PC-9 (cell line): ENCODE measurements at regions not wholly inside any gene's neighbourhood (a gene's known extent, or its start where the extent isn't known, plus 50 kb on each side); places are given as distances from the start of the nearest gene placed in this dataset.

Experiments
- BruUV-seq: library from RNA; stranded (reverse); fragments of 400-500 nt; replicated peaks from 2 replicates; lab custom pipeline; 2021; lab: Mats Ljungman, UMichigan
- CTCF ChIA-PET: fragments of 300-600 bp; sonication (Branson Sonifier 250); formaldehyde crosslinking; loops from one replicate; lab custom pipeline; 2022; ENCODE audit warnings: antibody characterized with exemption; lab: Charles Lee
- POLR2A ChIA-PET: fragments of 300-600 bp; sonication (Branson Sonifier 250); formaldehyde crosslinking; loops from one replicate; lab custom pipeline; 2022; ENCODE audit warnings: antibody characterized with exemption; ENCODE audit not compliant: unreplicated experiment; lab: Charles Lee
- DNase-seq, 2 experiments: peaks; one replicate each; pipeline versions ENCODE4 v3.0.0 to v3.0.0-alpha.2; 2015 to 2022; ENCODE audit warnings: mixed read lengths in 1 of 2
- H2AFZ ChIP-seq: fragments of 200-600 bp; sonication (generic); 2 replicates; pipeline ENCODE4 v1.8.1; 2017; ENCODE audit warnings: antibody characterized with exemption
- H3F3A ChIP-seq: fragments of 200-600 bp; sonication (generic); 2 replicates; pipeline ENCODE4 v1.8.1; 2017; ENCODE audit warnings: antibody characterized with exemption, mild to moderate bottlenecking, low read depth; ENCODE audit not compliant: insufficient read depth
- H3K27ac ChIP-seq: fragments of 200-600 bp; sonication (generic); 2 replicates; pipeline ENCODE4 v1.6.1; 2016; ENCODE audit warnings: mixed run types
- H3K27me3 ChIP-seq: fragments of 200-600 bp; sonication (generic); 2 replicates; pipeline ENCODE4 v1.6.1; 2016; ENCODE audit warnings: low read depth, mixed run types; ENCODE audit not compliant: insufficient read depth
- H3K36me3 ChIP-seq: fragments of 200-600 bp; sonication (generic); 2 replicates; pipeline ENCODE4 v1.6.1; 2016; ENCODE audit warnings: low read depth, mixed run types
- H3K4me1 ChIP-seq: fragments of 200-600 bp; sonication (generic); replicated peaks from 2 replicates; pipeline ENCODE4 v1.6.1; 2016; ENCODE audit warnings: mixed run types; ENCODE audit not compliant: insufficient read depth
- H3K4me2 ChIP-seq: fragments of 200-600 bp; sonication (generic); 2 replicates; pipeline ENCODE4 v1.6.1; 2017; ENCODE audit warnings: mixed run types
- H3K4me3 ChIP-seq: fragments of 200-600 bp; sonication (generic); 2 replicates; pipeline ENCODE4 v1.6.1; 2016; ENCODE audit warnings: mixed run types
- H3K79me2 ChIP-seq: fragments of 200-600 bp; sonication (generic); 2 replicates; pipeline ENCODE4 v1.6.1; 2017; ENCODE audit warnings: low read depth, mixed run types
- H3K9me2 ChIP-seq: fragments of 200-600 bp; sonication (generic); 2 replicates; pipeline ENCODE4 v1.8.1; 2017; ENCODE audit warnings: mild to moderate bottlenecking; ENCODE audit not compliant: insufficient read depth
- H3K9me3 ChIP-seq: fragments of 200-600 bp; sonication (generic); 2 replicates; pipeline ENCODE4 v1.8.1; 2016; ENCODE audit warnings: low read depth; ENCODE audit not compliant: insufficient read depth
- H4K20me1 ChIP-seq: fragments of 200-600 bp; sonication (generic); 2 replicates; pipeline ENCODE4 v1.8.1; 2017; ENCODE audit not compliant: insufficient read depth
- CTCF ChIP-seq: fragments of 200-600 bp; sonication (generic); conservative IDR thresholded peaks from 2 replicates; pipeline ENCODE4 v1.6.1; 2017; ENCODE audit warnings: mixed run types, antibody characterized with exemption, mild to moderate bottlenecking, moderate library complexity
- EZH2 ChIP-seq: fragments of 200-600 bp; sonication (generic); IDR thresholded peaks from 2 replicates; pipeline ENCODE4 v1.8.0; 2017; ENCODE audit warnings: antibody characterized with exemption, low read depth
- intact Hi-C: fragments of 100-400 bp; cut with micrococcal nuclease; formaldehyde crosslinking; loops from one replicate; pipeline ENCODE4 v1.10.0; 2022; ENCODE audit not compliant: unreplicated experiment

DNA sequence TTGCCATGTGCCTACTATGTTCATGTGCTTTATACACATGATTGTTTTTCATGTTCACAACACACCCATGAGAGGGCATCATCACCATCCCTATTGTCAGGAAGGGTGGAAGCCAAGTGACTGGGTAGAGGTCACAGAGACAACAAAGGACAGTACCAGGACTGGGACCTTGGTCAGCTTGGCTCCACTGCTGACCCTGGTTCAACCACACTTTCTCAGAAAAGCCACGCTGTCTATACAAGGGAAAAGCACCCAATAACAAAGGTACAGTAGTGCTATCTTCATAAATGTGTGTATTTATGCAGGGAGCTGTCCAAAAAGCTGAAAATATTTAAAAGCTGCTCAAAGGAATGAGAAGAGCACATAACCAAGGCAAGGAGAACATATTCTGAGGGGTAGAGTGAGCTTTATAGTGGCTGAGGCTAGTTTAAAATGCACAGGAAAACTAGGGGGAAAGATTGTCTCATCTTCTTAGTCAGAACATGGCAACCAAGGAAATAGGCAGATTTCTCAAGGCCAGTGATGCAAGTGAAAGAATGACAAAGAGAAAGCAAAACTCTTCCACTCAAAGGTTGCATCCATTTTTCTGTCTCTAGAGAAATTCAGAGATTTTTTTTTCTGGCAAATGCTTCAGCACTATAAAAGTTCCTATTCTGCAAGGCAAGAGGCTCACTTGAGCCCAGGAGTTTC, 415.0 kb downstream of the FOXO1 start:
- Histone ChIP-seq H3K79me2 (no peaks in the 10 kb centered on the region), H2AFZ (no peak overlapping the region), H3F3A (no peaks in the 10 kb centered on the region), H3K4me3 (no peak overlapping the region), H3K4me1 (peaks cover 18% of the 10 kb centered on the region), H3K27ac (no peak overlapping the region), H3K9me2 (no peaks in the 10 kb centered on the region), H3K27me3 (no peaks in the 10 kb centered on the region), H4K20me1 (no peaks in the 10 kb centered on the region), H3K4me2 (no peak overlapping the region), H3K36me3 (no peaks in the 10 kb centered on the region), H3K9me3 (no peaks in the 10 kb centered on the region)
- ChIA-PET POLR2A (no interaction called here), CTCF (no interaction called here)
- no peak for DNase-seq
- intact Hi-C loops: no loop called here
- no TSS peak for BruUV-seq
- TF ChIP-seq CTCF (no peak), EZH2 (no peak)

DNA sequence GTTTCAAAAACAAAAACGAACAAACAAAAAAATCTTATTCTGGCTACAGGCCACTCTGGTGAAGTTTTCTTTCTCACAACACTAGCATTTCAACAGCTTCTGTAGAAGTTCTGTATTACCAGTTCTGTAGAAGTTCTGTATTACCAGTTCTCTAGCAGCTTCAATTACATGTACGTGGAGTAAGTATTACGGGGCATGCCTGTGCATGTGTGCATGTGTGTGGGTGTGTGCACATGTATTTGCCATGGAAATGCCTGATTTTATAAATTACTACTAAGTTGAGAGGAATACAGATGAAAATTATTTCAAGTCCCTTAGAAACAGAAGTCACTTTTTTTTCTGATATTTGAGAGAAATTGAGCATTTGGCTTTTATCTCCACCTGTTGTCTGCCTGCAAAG, 414.2 kb downstream of the FOXO1 start:
- no peaks in the 10 kb centered on the region for H4K20me1 ChIP-seq
- intact Hi-C loops: no loop called here
- ChIA-PET POLR2A (no interaction called here), CTCF (no interaction called here)
- no peak overlapping the region for H3K27ac ChIP-seq
- no peaks in the 10 kb centered on the region for H3K36me3 ChIP-seq
- no peaks in the 10 kb centered on the region for H3F3A ChIP-seq
- TF ChIP-seq CTCF: no peak
- TF ChIP-seq EZH2: no peak
- DNase-seq: no peak
- peaks cover 18% of the 10 kb centered on the region for H3K4me1 ChIP-seq
- no peak overlapping the region for H3K4me3 ChIP-seq
- H3K79me2 ChIP-seq: no peaks in the 10 kb centered on the region
- H2AFZ ChIP-seq: no peak overlapping the region
- H3K9me3 ChIP-seq: no peaks in the 10 kb centered on the region
- no peak overlapping the region for H3K4me2 ChIP-seq
- H3K9me2 ChIP-seq: no peaks in the 10 kb centered on the region
- BruUV-seq: no TSS peak
- no peaks in the 10 kb centered on the region for H3K27me3 ChIP-seq

DNA sequence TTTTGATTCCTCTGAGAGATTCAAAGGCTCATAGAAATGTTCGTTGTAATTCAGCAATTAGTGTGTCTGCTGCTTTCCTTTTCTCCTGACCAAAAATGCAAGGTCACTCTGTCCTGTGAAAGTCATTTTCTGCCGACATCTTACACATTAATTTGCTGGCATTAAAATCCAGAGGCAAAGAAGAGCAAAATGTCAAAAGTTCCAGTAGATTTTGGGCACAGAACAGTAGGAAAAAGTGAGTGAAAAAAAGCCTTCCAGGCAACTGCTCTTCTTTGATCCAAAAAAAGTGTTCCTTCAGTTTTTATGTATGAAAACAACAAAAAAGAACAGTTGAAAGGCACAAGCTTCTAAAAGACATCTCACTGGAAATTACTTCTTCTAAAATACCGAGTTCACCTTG, 413.8 kb downstream of the FOXO1 start:
- Histone ChIP-seq H3K79me2 (no peaks in the 10 kb centered on the region), H3K36me3 (no peaks in the 10 kb centered on the region), H3K4me3 (no peak overlapping the region), H3K27ac (no peak overlapping the region), H3K9me3 (no peaks in the 10 kb centered on the region), H4K20me1 (no peaks in the 10 kb centered on the region), H3F3A (no peaks in the 10 kb centered on the region), H3K9me2 (no peaks in the 10 kb centered on the region), H3K4me1 (peaks cover 18% of the 10 kb centered on the region), H3K4me2 (no peak overlapping the region), H3K27me3 (no peaks in the 10 kb centered on the region), H2AFZ (no peak overlapping the region)
- ChIA-PET POLR2A (no interaction called here), CTCF (no interaction called here)
- intact Hi-C loops: no loop called here
- BruUV-seq: no TSS peak
- DNase-seq: no peak
- TF ChIP-seq EZH2: no peak
- TF ChIP-seq CTCF: no peak
